ENCODE measurements at regions not wholly inside any gene's neighbourhood (a gene's known extent, or its start where the extent isn't known, plus 50 kb on each side); places are given as distances from the start of the nearest gene placed in this dataset.

- no peak overlapping the region for H3K27ac Mint-ChIP-seq
- H3K9me3 Mint-ChIP-seq, result no peaks in the 10 kb centered on the region
- TF ChIP-seq CTCF (IDR thresholded peaks at IDR 0.05), result no peak
- DNase-seq (no peak), ATAC-seq (no peak)
- POLR2A ChIA-PET, result no interaction called here
- H3K4me1 Mint-ChIP-seq (ENCODE audit: low read depth), result no peaks in the 10 kb centered on the region
- no peaks in the 10 kb centered on the region for H3K36me3 Mint-ChIP-seq (ENCODE audit: low read depth)
- CTCF ChIA-PET, result no interaction called here
- intact Hi-C loops (cut with micrococcal nuclease), result no loop called here
- peaks cover 4% of the 10 kb centered on the region for H3K27me3 Mint-ChIP-seq
- no peak overlapping the region for H3K4me3 Mint-ChIP-seq
Observed at GRCh38 chr2:205860885-205861284, 178.6 kb downstream of the NRP2 start.

GRCh38 chr2:205860181-205860580 lies 177.9 kb downstream of the NRP2 start:
- no peaks in the 10 kb centered on the region for H3K4me1 Mint-ChIP-seq (ENCODE audit: low read depth)
- no peak overlapping the region for H3K27ac Mint-ChIP-seq
- no peaks in the 10 kb centered on the region for H3K36me3 Mint-ChIP-seq (ENCODE audit: low read depth)
- DNase-seq (no peak), ATAC-seq (no peak)
- POLR2A ChIA-PET, result no interaction called here
- H3K27me3 Mint-ChIP-seq, result peaks cover 2% of the 10 kb centered on the region
- CTCF ChIA-PET, result interaction anchor here (1.5 kb wide), 1 partner anchor 65 kb away, joined by 6 read pairs; no protein-coding TSS in a partner anchor
- intact Hi-C loops (cut with micrococcal nuclease), result no loop called here
- H3K9me3 Mint-ChIP-seq, result no peaks in the 10 kb centered on the region
- TF ChIP-seq CTCF (IDR thresholded peaks at IDR 0.05), result no peak
- no peak overlapping the region for H3K4me3 Mint-ChIP-seq

GRCh38 chr2:205858881-205859441 lies 176.7 kb downstream of the NRP2 start:
- intact Hi-C loops (cut with micrococcal nuclease), result no loop called here
- H3K9me3 Mint-ChIP-seq, result no peaks in the 10 kb centered on the region
- H3K36me3 Mint-ChIP-seq (ENCODE audit: low read depth), result no peaks in the 10 kb centered on the region
- H3K4me1 Mint-ChIP-seq (ENCODE audit: low read depth), result no peaks in the 10 kb centered on the region
- ATAC-seq (no peak), DNase-seq (no peak)
- TF ChIP-seq CTCF (IDR thresholded peaks at IDR 0.05), result no peak
- H3K27me3 Mint-ChIP-seq, result peaks cover 2% of the 10 kb centered on the region
- no peak overlapping the region for H3K27ac Mint-ChIP-seq
- CTCF ChIA-PET, result interaction anchor here (1.4 to 1.5 kb wide), 2 partner anchors 26 to 67 kb away, joined by 3 to 6 read pairs; no protein-coding TSS in a partner anchor
- H3K4me3 Mint-ChIP-seq, result no peak overlapping the region
- POLR2A ChIA-PET, result no interaction called here

GRCh38 chr2:205858275-205858674 lies 176.0 kb downstream of the NRP2 start:
- Mint-ChIP-seq H3K27me3 (peaks cover 6% of the 10 kb centered on the region), H3K4me3 (no peak overlapping the region), H3K4me1 (ENCODE audit: low read depth) (no peaks in the 10 kb centered on the region), H3K36me3 (ENCODE audit: low read depth) (no peaks in the 10 kb centered on the region), H3K9me3 (no peaks in the 10 kb centered on the region), H3K27ac (no peak overlapping the region)
- no peak for TF ChIP-seq CTCF (IDR thresholded peaks at IDR 0.05)
- ATAC-seq (no peak), DNase-seq (no peak)
- ChIA-PET CTCF (interaction anchor here (1.4 kb wide), 1 partner anchor 27 kb away, joined by 3 read pairs; no protein-coding TSS in a partner anchor), POLR2A (no interaction called here)
- intact Hi-C loops (cut with micrococcal nuclease), result no loop called here

GRCh38 chr2:205857520-205858237 lies 175.4 kb downstream of the NRP2 start:
- POLR2A ChIA-PET, result no interaction called here
- CTCF ChIA-PET, result interaction anchor here (1.4 kb wide), 1 partner anchor 27 kb away, joined by 3 read pairs; no protein-coding TSS in a partner anchor

More at GRCh38 chr2:205857520-205858237, 175.4 kb downstream of the NRP2 start:
- no peaks in the 10 kb centered on the region for H3K36me3 Mint-ChIP-seq (ENCODE audit: low read depth)
- H3K27me3 Mint-ChIP-seq, result peaks cover 6% of the 10 kb centered on the region
- ATAC-seq, result no peak
- no peaks in the 10 kb centered on the region for H3K9me3 Mint-ChIP-seq
- intact Hi-C loops (cut with micrococcal nuclease), result no loop called here
- H3K4me1 Mint-ChIP-seq (ENCODE audit: low read depth), result no peaks in the 10 kb centered on the region
- H3K27ac Mint-ChIP-seq, result no peak overlapping the region
- TF ChIP-seq CTCF (IDR thresholded peaks at IDR 0.05), result no peak
- H3K4me3 Mint-ChIP-seq, result no peak overlapping the region
- no peak for DNase-seq
